Activated CD8-positive, alpha-beta memory T cell treated with anti-CD3 and anti-CD28 coated beads, Interleukin-2, amount 50 U/mL, for 24 hours (primary cell): ENCODE measurements at regions not wholly inside any gene's neighbourhood (a gene's known extent, or its start where the extent isn't known, plus 50 kb on each side); places are given as distances from the start of the nearest gene placed in this dataset.

Experiments used
- DNase-seq: peaks from one replicate; pipeline ENCODE4 v3.0.0-alpha.2; 2020; ENCODE audit errors: extremely low read depth

DNA sequence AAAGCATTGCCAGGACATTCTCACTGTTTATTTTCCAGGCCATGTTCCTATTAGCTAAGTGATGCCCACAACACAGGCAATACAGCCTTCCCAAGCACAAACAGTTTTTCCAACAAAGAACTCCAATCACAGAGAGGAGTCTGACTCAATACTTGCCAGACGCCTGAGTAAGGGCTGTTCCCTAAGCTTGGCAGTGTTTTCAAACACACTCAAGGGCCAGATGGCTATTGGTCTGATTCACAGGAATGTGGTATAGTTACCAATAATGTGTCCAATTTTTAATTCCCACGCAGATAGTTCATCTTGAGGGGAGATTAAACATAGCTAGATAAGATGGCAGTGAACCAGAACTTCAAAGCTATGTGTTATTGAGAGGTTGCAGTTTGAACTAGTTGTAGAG lies 381.0 kb downstream of the SNAPC1 start:
- DNase-seq = no peak

DNA sequence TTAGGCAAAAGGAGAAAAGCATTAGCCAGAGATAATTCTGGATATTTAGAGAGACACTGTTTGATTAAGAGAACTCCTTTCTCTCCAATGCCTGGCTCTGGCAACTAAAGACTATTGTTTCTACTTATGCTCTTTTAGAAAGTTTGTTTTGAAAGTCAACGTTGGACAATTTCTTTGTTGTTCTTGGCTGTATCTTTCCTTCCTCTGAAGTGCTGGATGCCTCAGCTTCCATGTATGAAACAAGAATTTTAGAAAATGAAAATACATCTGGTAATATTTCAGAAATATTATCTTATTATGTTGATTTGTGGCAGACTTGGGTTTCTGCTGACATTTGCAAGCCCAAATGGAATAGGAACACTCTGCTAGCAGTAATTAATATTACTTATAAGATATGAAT lies 382.6 kb downstream of the SNAPC1 start:
- DNase-seq = no peak

GRCh38 chr14:62146030-62146429 lies 383.8 kb downstream of the SNAPC1 start:
- no peak for DNase-seq

- DNase-seq = no peak
These were observed 393.8 kb downstream of the SNAPC1 start for GRCh38 chr14:62156052-62156451.

DNA sequence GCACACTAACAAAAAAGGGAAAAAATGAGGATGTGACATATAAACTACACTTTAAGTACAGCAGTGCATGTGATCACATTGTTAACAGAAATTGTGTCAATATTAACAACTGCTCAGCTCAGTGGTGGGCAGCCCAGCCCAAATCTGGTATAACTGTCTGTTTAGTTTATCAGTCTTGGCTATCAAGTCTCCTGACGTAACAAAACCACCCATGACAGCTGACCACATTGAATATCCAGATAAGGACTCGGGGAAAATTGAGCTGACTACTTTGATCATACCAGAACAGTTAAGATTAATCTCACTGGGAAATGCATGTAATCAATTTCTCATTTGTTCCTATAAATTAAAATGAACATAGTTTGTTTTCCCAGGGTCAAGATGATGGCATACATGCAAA lies 396.6 kb downstream of the SNAPC1 start:
- no peak for DNase-seq

- DNase-seq = no peak
These were observed 397.1 kb downstream of the SNAPC1 start for GRCh38 chr14:62159314-62159713.

DNA sequence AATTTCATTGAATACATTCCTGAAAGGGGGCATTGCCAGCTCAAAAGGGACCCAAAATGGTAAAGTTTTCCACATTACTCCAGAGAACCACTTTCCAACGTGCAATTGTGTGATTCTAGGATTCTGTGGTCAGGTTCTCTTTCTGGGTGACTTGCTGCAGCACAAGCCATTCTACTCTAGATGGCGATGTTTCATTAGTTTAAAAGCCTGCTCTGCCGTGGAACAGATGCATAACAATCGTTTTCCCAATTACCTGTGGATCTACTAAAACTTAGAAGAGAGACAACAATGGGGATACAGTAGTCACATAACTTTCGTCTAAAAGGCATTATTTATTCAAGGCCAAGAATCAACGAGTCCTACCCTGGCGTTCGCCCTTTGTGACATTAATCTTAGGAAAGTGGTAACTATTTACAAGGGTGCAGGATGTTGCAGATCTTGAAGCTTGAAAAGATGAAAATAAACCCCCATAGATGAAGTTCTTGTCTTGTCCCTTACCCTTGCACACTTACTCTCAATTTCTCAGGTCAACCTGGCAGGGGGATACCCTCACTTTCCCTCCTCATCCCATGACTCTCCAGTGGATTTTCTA lies 400.9 kb downstream of the SNAPC1 start:
- DNase-seq = no peak

DNA sequence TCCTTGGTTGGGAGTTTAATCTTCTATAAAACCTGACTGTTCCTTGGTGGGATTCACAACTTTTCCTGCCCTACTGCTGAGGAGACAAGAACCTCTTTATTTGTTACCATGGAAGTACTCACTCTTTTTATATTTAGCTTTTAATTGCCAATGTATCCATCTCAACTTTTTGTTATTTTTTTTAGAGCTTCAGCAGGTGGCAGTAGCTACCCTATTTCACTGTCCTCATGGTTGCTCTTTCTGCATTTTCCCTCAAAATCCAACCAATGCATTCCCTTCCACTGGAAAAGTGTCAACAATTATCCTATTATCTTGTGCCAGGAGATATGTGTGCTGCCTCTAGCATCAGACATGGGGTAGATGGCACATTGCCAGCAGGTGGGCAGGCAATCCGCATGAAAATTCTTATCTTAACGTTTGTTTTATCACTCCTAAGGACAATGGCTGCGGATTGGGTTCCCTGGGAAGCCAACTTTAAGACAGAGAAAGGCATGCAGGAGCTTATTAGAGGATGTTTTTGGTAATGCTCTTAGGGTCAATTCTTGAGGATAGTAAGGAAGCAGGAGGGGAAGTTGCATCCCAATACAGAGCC lies 406.4 kb downstream of the SNAPC1 start:
- DNase-seq = no peak

- DNase-seq = no peak
These were observed 417.3 kb downstream of the SNAPC1 start for GRCh38 chr14:62179367-62180018.

DNA sequence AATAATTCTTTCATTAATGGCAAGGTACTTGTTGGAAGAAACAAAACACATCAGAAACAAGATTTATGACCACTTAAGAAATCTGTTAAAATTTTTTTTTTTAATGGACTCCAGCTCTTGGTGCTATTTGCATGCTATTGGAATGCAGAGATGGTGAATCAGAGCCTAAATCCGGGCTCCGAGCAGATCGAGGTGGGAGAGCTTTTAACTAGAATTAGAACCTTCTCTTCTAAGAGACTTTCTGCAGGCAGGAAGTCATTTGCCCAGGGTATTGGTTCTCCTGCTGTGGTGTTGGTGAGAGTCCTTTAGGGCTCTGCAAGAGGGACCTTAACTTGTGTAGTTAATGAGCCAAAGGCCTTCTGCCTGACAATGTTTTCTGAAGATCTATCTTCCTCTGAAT lies 419.4 kb downstream of the SNAPC1 start:
- no peak for DNase-seq

DNA sequence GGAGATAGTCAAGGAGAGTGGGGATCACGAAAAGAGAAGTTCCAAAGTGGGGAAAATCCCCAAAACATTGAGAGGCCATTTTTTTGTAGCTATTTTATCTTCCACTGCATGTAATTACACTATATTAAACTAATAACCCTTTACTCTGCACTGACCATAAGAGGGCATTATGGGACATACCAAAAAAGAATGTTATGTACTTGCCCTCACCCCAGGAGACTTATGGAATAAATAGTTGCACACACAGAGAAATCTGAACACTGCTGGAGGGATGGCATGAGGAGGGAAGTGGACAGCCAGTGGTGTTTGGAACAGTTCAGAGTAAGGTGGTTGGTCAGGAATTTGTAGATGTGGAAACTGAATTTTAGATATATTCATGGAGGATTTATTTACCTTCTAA lies 422.9 kb downstream of the SNAPC1 start:
- no peak for DNase-seq

DNA sequence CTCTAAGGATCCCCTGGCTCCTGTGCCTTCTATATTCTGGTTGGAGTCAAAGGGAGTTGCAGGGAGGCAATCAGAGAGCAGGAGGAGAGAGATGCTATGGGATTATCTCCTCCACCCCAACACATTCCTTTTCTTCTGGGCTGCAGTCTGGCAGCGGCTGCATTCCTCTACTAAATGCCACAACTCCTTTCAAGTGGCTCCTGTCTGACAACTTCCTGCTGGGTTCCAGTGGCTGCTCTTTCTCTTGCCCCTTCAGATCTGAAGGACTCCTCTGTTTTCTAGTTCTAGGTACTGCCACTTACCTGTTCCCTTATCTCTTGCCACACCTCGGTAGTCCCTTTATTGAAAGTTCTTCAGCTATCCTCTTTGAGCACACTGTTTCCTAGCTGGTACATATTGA lies 425.0 kb downstream of the SNAPC1 start:
- DNase-seq = no peak

DNA sequence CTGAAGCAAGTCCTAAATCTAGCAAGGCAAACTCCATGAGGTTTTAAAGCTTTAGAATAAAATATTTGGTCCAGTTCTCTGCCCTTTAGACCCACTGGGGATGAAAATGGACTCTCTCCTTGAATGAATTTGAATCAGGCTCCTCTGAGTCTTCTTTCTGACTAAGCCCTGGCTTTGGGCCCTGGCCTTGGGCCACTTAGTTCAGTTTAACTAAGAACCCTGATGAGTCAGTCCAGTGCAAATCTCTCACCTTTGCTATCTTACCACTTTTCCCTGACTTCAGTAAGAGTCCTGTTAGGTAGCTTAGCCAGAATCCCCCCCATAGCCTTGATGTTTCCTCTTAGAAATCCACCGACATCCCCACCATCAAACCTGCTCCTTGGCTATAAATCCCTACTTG lies 427.5 kb downstream of the SNAPC1 start:
- no peak for DNase-seq

DNA sequence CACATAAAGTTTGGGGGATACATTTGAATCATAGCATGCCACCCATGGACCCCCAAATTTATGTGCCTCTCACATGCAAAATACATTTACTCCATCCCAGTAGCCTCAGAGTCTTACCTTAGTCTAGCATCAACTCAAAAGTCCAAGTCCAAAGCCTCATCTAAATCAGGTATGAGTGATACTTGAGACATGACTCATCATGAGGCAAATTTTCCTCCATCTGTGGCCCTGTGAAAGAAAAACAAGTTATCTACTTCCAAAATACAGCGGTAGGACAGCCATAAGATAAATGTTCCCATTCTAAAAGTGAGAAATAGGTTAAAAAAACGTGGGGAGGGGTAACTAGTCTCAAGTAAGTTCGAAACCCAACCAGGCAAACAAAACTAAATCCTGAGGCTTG lies 444.2 kb downstream of the SNAPC1 start:
- DNase-seq = no peak

- DNase-seq = no peak
These were observed 447.2 kb downstream of the SNAPC1 start for GRCh38 chr14:62209287-62209899.

DNA sequence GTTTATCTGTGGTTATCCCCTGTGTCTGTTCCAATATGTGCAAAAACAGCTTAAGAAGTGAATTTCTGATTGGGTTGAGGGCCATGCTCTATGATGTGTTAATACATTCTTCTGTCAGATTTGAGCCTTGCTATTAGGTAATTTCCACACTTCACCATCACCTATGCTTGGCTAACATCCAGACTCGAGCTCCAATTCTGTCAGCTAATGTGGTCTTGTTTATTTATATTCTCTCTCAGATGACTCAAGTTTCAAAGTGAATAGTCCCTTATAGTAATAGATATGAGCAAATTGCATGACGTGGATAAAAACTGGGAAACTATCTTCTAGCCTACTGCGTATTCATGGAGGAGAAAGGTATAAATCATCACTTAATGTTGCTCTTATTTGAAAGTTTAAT lies 451.3 kb downstream of the SNAPC1 start:
- no peak for DNase-seq

DNA sequence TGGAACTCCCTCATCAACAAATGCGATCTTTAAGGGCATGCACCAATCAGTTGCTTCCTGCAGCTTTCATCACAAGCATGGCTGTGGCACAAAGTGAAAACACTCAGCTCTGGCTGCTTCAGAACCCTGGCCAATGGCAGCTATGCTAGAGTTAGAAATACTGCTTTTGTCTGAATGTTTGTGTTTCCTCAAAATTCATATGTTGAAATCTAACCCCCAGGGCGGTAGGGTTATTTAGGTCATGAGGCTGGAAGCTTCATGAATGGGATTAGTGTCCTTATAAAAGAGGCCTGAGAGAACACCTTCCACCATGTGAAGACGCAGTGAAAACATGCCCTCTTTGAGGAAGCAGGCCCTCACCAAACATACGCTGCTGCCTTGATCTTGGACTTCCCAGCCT lies 453.9 kb downstream of the SNAPC1 start:
- no peak for DNase-seq

GRCh38 chr14:62234849-62235248 lies 472.6 kb downstream of the SNAPC1 start:
- DNase-seq = no peak

GRCh38 chr14:62244221-62244620 lies 482.0 kb downstream of the SNAPC1 start:
- no peak for DNase-seq

GRCh38 chr14:62247266-62247665 lies 485.0 kb downstream of the SNAPC1 start:
- no peak for DNase-seq

DNA sequence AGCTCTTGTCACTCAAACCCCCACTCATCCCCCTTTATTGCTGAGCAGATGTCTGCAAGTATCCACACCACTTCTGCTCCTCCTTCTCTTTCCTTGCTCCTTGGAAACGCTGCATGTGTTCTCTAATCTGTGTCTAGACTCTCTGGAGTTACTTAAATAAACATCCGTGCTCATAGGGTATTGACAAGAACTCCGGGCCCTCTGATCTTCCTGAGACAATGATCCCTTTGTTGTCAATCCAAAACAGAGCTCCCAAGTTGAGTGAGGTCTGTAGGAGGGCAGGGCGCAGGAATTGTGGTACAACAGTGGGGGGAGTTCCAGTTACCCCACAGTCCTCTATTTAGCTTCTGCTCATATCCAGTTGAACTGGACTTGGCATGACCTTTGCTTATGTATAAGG lies 489.0 kb downstream of the SNAPC1 start:
- DNase-seq = no peak

DNA sequence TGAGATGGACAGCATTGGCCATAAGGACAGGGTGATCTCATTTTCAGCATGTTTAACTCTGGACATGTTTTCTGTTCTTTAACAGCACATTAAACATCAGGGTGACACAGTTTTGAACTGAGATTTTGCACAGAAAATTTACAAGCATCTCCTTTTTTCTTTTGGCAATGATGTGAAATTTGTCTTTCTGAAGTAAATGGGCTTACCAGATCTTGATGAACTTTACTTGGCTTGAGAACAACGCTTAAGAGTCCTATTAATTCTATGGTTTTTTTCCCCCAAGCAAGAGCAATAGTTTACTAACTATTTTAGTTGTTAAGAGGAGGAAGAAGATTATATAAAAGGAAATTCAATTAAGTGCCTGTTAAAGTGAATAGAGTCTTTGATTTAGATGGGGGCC lies 491.0 kb downstream of the SNAPC1 start:
- no peak for DNase-seq

DNA sequence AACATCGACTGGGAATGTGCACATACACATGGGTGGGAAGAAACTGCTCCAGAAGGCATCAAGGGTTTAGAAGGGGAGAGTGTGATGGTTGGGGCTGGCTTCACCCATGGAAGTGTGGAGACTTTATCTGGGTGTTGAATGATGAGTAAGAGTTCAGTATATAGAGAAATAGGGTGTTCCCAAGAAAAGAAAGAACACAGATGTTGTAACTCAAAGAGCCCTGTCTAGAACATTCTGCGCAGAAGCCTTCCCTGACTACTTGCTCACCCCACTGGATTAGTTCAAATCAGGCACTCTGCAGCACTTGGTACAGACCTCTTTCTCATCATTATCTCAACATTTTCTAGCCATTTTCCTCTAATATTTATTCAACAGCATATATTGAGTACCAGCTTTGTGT lies 491.7 kb downstream of the SNAPC1 start:
- DNase-seq = no peak
